Erythroblast (primary cell): ENCODE measurements at regions not wholly inside any gene's neighbourhood (a gene's known extent, or its start where the extent isn't known, plus 50 kb on each side); places are given as distances from the start of the nearest gene placed in this dataset.

Source experiments
- DNase-seq, 2 experiments: peaks; one replicate each; lab custom pipeline; 2025; lab: John Stamatoyannopoulos, UW
- GATA1 ChIP-seq: IDR thresholded peaks from 2 replicates; pipeline ENCODE4 v1.6.1; 2011; ENCODE audit warnings: low read depth, mild to moderate bottlenecking, control low read depth, low read length, moderate library complexity
- POLR2A ChIP-seq: IDR thresholded peaks from 2 replicates; pipeline ENCODE4 v1.6.1; 2011; ENCODE audit warnings: mild to moderate bottlenecking, low read length

DNA sequence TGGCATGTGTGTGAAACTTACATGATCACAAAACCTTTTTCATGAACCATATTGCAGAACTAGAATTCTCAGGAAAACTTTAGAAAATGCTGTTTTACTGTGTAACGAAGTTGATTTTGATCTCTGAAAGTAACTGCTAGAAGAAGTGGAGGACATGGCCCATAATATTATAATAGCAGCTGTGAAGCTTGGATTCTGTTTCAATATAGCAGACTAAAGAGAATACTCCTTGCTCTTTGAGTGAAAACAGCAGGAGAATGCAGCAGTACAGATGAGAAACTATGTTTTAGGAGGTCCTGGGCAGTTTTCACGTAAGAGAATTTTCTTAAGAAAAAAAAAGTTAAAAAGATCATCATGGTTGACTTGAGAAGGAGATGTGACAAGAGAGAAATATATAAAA is 76.7 kb upstream of the POU2AF2 start:
- TF ChIP-seq POLR2A, result no peak
- no peak for TF ChIP-seq GATA1
- no peak for DNase-seq

DNA sequence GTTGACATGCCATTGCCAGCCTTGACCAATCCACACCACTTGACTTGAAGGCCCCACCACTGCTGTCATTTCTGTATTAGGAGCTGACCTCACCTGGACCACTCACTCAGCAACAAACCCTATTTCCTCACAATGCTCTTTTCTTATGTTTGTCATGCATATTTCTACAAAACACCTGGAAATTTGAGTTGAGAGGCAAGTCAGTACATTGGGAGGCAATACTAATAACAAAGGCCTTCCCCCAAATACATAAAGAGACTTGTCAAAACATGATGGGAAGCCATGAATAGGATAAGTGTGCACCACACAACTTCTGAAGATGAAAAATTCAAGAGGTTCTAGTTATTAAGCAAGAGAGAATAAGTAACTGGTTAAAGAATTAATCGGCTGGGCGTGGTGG is 77.9 kb upstream of the POU2AF2 start:
- no peak for DNase-seq
- TF ChIP-seq POLR2A (no peak), GATA1 (no peak)

DNA sequence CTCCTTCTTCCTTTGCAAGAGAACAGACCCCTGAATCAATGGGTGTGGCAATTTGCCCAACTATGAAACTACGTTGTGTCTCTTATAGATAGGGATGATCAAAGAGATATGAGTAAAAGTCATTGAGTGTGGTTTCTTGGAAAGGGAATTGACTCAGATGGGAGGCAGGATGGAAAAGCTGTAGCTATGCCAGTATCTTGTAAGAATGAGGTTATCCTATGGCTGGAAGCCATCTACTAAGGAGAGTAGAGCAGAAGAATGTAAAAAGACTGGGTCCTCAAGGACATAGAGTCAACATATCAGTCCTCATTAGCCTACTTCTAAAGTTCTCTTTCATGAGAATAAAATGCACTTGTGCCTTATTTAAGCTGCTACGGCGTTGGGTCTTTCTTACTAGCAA is 78.9 kb upstream of the POU2AF2 start:
- no peak for DNase-seq
- no peak for TF ChIP-seq POLR2A
- TF ChIP-seq GATA1, result no peak

DNA sequence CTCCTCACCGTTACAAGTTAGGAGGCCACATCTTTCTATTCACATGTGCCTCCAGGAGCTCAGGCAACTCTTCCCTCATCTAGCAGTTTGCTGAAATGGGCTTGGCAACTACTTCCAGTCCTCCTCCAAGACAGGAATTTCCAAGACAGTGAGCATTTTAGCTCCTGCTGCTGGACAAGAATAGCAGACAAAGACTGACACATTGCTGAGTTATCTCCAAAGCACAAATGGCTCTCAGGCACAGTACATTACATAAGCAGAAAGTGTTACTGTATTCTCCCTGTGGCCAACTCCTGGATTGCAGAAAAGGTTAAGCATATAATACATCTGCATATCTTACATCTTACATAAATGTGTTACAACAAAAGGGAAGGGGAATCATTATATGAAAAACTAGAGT is 83.2 kb upstream of the POU2AF2 start:
- TF ChIP-seq POLR2A, result no peak
- TF ChIP-seq GATA1, result no peak
- no peak for DNase-seq

DNA sequence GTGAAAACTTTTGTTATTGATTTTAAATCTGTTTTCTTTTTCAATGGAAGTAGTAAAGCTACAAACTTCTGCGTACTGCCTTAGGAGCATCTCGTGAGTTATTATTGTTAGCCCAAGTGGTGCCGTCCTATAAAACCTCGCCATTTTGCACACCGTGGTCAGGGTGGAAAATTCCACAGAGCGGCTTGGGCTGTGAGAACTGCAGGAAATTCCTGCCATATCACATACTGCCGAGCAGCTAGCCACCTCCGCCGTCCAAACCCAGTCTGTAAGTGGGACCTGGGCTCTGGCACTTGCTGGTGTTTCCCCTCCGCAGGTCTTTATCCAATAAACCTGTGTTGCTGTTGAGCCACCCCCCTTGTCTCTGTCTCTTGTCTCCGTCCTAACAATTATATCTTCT is 88.0 kb upstream of the POU2AF2 start:
- TF ChIP-seq GATA1, result no peak
- TF ChIP-seq POLR2A, result no peak
- DNase-seq, result no peak

- TF ChIP-seq POLR2A, result no peak
- no peak for TF ChIP-seq GATA1
- no peak for DNase-seq
Measured at GRCh38 chr11:111155021-111155420, 90.5 kb upstream of the POU2AF2 start.

DNA sequence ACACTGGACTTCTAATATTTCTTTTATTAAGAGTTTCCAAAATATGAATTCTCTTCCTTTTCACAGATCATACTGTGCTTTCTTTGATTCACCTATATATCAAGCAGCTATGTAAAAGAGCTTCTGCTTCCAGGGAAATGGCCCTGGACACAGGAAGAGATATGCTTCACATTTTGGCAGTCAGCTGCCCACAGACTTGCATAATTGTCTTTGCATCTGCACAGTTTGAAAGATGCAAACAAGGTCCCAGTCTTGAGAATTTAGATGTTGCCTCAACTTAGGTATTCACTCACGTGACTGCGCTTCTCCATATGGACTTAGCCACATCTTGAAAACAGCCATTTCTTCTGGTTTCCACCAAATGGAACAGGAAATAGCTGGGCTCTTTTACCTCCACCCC is 92.3 kb upstream of the POU2AF2 start:
- DNase-seq, result no peak
- TF ChIP-seq GATA1 (no peak), POLR2A (no peak)

DNA sequence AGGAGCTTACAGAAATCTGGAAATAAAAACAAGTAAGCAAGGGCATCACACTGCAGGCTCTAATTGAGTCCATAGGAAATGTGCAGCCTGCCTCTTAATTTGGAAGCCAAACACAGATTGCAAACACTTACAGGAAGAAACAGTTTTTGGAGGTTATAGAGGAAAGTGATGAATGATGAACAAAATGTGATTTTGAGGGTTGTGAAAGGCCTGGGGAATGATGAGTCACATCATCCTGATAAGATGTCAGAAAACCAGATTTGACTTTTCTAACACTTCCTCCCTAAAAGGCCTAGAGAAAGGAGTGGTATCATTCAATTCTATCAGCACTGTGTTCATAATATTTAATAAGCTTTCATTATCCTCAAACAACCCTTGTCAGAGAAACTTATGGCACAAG is 96.6 kb upstream of the POU2AF2 start:
- DNase-seq, result no peak
- TF ChIP-seq GATA1, result no peak
- no peak for TF ChIP-seq POLR2A

DNA sequence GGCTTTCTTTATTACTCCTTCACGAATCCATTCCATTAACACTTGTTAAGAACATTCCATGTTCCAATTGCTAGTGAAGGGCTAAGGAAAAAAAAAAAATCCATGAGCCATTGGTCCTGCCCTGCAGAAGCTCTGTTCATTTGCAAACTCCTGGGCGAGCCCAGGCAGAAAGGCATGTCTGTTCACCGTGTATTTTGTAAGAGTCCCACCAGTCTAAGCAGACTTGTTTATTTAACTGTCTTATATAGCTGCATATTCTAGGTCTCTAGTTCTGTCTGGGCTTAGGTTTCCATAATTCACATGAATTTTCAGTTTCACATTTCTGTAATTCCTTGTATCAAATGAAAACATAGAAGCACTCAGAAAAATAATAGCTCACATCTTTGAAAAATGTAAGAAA is 97.4 kb upstream of the POU2AF2 start:
- no peak for TF ChIP-seq GATA1
- TF ChIP-seq POLR2A, result no peak
- no peak for DNase-seq

GRCh38 chr11:111137846-111138245 is 107.7 kb upstream of the POU2AF2 start:
- no peak for DNase-seq
- TF ChIP-seq GATA1 (no peak), POLR2A (no peak)

- TF ChIP-seq GATA1 (no peak), POLR2A (no peak)
- no peak for DNase-seq
Measured at GRCh38 chr11:111135778-111136570, 109.6 kb upstream of the POU2AF2 start.

GRCh38 chr11:111135101-111135500 is 110.4 kb upstream of the POU2AF2 start:
- TF ChIP-seq POLR2A (no peak), GATA1 (no peak)
- DNase-seq, result no peak

- TF ChIP-seq GATA1, result no peak
- TF ChIP-seq POLR2A, result no peak
- DNase-seq, result no peak
Measured at GRCh38 chr11:111128076-111128870, 117.3 kb upstream of the POU2AF2 start.

DNA sequence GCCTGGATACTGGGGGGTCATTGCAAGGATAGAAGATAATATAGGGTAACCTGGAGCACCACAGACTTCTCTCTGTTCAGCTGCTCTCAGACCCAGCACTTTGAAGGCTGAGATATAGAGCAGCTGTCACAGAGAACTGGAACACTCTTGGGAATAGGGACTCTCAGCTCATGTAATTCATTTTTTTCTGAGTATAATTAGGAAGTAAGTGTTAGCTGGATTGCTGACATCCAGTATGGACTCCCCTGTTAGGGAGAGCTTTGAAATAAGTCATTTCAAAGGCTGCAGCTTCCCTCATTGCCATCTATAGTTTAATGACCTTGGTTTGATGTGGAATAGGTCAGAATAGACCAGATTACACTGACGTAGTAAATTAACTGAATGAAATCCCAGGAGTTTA is 120.8 kb upstream of the POU2AF2 start:
- no peak for DNase-seq
- TF ChIP-seq POLR2A, result no peak
- TF ChIP-seq GATA1, result no peak
